Memory B cell (primary cell): ENCODE measurements at regions not wholly inside any gene's neighbourhood (a gene's known extent, or its start where the extent isn't known, plus 50 kb on each side); places are given as distances from the start of the nearest gene placed in this dataset.

Experiments
- ATAC-seq: fragments of 150-1000 bp; cut with Tn5 transposase; 2 replicates; pipeline ENCODE4 v1.10.0; 2021; ENCODE audit warnings: low read depth, mild to moderate bottlenecking, moderate library complexity
- DNase-seq, 2 donors: peaks; one replicate each; pipeline ENCODE4 v3.0.0; 2022; ENCODE audit warnings: low spot score in 2 of 2
- H3K27ac Mint-ChIP-seq: one replicate; pipeline ENCODE4 v1.8.0; 2022; ENCODE audit warnings: mild to moderate bottlenecking, moderate library complexity, mixed read lengths
- H3K27me3 Mint-ChIP-seq: one replicate; pipeline ENCODE4 v1.8.0; 2022; ENCODE audit warnings: mixed read lengths
- H3K36me3 Mint-ChIP-seq: one replicate; pipeline ENCODE4 v1.8.0; 2022; ENCODE audit warnings: mild to moderate bottlenecking, mixed read lengths
- H3K4me1 Mint-ChIP-seq: one replicate; pipeline ENCODE4 v1.8.0; 2022; ENCODE audit warnings: mixed read lengths
- H3K4me3 Mint-ChIP-seq: one replicate; pipeline ENCODE4 v1.8.0; 2022; ENCODE audit warnings: mild to moderate bottlenecking, moderate library complexity, mixed read lengths
- H3K9me3 Mint-ChIP-seq: one replicate; pipeline ENCODE4 v1.8.0; 2022; ENCODE audit warnings: mixed read lengths

DNA sequence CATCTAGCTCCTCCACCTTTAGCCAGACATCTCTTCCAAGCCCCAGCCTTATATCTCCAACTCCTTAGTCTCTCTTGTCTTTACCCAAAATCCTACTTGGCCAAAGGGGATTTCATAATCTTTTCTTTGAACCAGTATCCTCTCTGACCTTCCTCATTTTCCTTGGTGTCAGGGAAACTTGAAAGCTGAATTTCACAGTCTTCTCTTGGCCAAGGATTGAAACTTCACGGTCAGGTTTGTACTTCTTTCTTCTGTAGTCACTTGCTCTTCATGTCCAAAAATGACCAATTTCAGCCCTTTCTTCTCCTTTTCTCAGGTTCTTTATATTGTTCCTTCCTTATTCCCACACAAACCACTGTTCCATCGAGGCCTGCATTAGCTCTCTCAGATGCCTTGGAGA, 473.7 kb upstream of the KLF4 start:
- no peaks in the 10 kb centered on the region for H3K9me3 Mint-ChIP-seq
- no peaks in the 10 kb centered on the region for H3K36me3 Mint-ChIP-seq
- no peak for DNase-seq
- peaks cover 3% of the 10 kb centered on the region for H3K4me1 Mint-ChIP-seq
- H3K27me3 Mint-ChIP-seq: peaks cover 7% of the 10 kb centered on the region
- H3K27ac Mint-ChIP-seq: no peak overlapping the region
- ATAC-seq: no peak
- H3K4me3 Mint-ChIP-seq: no peak overlapping the region

DNA sequence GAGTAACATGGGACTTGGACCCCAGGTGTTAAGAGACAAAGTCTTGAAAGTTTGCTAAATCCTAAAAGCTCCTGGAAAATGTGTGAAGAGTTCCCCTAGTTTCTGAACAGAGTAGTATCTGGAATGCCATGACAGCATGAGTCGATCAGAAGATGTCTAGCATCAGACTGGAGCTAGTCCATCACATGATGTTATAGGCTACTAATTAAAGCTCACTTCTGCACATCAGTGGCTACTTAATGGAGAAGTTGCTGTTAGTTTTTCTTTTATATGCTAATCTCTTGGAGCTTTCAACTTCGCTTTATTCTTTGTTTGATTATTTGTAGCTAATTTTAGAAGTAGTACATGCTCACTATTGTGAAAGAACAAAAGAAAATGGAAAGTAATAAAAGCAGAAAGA, 471.3 kb upstream of the KLF4 start:
- Mint-ChIP-seq H3K4me3 (no peak overlapping the region), H3K27me3 (peaks cover 1% of the 10 kb centered on the region)

DNA sequence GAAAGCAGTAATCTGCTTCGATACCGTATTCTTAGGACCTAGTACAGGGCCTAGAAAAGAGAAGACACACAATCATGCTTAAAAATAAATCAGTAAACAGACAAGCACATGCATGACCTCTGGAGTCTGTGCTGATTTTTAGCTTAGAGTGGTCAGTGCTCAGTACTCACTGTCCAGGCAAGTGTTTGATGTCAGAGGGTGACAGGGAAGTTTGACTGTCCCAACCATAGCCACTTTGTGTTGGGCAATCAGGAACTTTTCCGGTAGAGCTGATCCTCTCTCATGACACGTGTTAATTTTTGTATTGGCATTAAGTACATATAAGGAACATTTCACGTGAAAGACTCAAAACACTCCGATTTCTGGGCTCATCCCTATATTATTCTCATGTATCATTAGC, 464.7 kb upstream of the KLF4 start:
- Mint-ChIP-seq H3K9me3 (peaks cover 10% of the 10 kb centered on the region), H3K36me3 (peaks cover 5% of the 10 kb centered on the region), H3K4me3 (no peak overlapping the region), H3K4me1 (no peaks in the 10 kb centered on the region), H3K27me3 (peaks cover 3% of the 10 kb centered on the region), H3K27ac (no peak overlapping the region)
- ATAC-seq: no peak
- no peak for DNase-seq

More for the DNA sequence above, 471.3 kb upstream of the KLF4 start:
- no peaks in the 10 kb centered on the region for H3K9me3 Mint-ChIP-seq
- no peak overlapping the region for H3K27ac Mint-ChIP-seq
- H3K36me3 Mint-ChIP-seq: no peaks in the 10 kb centered on the region
- ATAC-seq (no peak), DNase-seq (no peak)
- peaks cover 3% of the 10 kb centered on the region for H3K4me1 Mint-ChIP-seq

DNA sequence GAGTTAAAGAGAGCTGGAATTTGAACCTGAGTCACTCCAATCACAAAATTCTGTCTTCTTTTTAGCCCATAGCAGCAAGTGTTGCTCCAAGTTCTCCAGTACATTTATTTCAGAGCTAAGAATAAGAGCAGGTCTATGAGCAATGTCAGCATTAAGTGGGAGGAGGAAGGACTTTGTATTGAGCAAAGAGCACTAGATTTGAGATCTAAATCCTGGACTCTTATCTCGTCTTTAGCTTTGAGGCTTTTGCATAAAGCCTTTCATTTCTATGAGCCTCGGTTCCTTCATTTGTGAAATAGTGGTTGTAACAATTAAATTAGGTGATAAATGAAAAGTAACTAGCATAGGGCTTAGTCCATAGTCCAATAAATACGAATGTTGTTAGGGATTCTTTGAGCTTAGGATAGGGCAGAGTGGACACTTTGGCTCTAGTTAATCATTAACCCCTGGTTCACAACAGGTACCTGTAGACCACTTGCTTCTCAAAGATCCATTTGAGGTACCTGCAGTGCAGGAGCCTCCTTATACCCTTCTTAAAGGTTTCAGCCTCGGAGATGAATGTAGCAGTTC, 464.1 kb upstream of the KLF4 start:
- peaks cover 10% of the 10 kb centered on the region for H3K9me3 Mint-ChIP-seq
- no peak overlapping the region for H3K4me3 Mint-ChIP-seq
- DNase-seq (no peak), ATAC-seq (no peak)
- H3K27ac Mint-ChIP-seq: no peak overlapping the region
- peaks cover 3% of the 10 kb centered on the region for H3K27me3 Mint-ChIP-seq
- H3K4me1 Mint-ChIP-seq: no peaks in the 10 kb centered on the region
- peaks cover 5% of the 10 kb centered on the region for H3K36me3 Mint-ChIP-seq

DNA sequence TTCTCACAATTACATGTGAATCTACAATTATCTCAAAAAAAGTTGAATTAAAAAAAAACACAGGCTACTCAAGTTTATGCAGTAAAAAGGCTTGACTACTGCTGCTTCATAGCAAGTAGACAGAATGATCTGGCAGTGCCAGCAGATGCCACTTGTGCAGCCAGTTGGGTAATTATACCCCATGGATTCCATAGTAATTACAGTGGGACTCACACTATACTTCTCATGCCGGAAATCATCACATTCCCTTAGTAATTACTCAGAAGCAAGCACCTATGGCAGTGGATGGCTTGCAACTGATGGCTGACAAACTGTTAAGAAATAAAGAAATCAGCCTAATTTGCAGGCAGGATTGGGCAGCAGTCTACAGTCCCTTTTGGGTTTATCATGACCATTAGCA, 463.2 kb upstream of the KLF4 start:
- no peak overlapping the region for H3K27ac Mint-ChIP-seq
- peaks cover 5% of the 10 kb centered on the region for H3K36me3 Mint-ChIP-seq
- no peaks in the 10 kb centered on the region for H3K4me1 Mint-ChIP-seq
- DNase-seq (no peak), ATAC-seq (no peak)
- peaks cover 3% of the 10 kb centered on the region for H3K27me3 Mint-ChIP-seq
- H3K9me3 Mint-ChIP-seq: peaks cover 10% of the 10 kb centered on the region
- no peak overlapping the region for H3K4me3 Mint-ChIP-seq

DNA sequence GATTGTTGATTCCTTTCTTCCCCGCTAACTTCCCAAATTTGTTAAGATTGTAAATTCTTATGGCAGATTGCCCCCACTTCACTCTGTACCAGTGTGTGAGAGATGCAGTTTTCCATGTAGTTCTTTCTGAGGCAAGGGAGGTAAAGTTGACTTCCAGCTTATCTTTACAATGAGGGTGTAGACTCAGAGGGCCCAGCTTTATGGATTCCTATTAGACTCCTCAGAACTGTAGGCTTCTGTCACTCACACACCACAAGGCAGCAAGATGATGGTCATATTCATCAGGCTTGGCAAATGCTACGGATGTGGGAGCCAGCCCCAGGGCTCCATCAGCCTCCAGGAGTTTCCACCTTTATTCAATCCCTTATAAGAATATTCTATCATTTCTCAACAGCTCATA, 461.9 kb upstream of the KLF4 start:
- peaks cover 3% of the 10 kb centered on the region for H3K27me3 Mint-ChIP-seq

DNA sequence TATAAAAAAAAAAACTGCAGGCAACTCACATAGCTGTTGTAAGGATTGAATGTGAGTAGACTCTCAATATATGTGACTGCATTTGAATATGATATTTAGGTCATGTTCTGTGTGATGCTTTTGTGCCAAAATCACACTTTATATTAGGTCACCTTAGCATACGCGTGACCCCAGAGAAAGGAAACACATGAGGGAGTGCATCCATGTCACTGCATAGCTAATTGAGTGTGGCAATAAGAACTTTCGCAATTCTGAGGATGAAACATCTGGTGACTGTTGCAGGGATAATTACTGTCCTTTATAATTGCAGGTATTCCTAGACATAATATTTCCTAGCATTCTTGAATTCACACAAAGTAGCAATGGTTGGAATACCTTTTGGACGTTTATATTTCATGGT, 459.5 kb upstream of the KLF4 start:
- Mint-ChIP-seq H3K27me3 (peaks cover 2% of the 10 kb centered on the region), H3K4me3 (no peak overlapping the region), H3K4me1 (no peaks in the 10 kb centered on the region), H3K27ac (no peak overlapping the region), H3K36me3 (peaks cover 5% of the 10 kb centered on the region), H3K9me3 (peaks cover 10% of the 10 kb centered on the region)
- ATAC-seq (no peak), DNase-seq (no peak)

More for the DNA sequence above, 461.9 kb upstream of the KLF4 start:
- Mint-ChIP-seq H3K36me3 (peaks cover 5% of the 10 kb centered on the region), H3K27ac (no peak overlapping the region), H3K4me1 (no peaks in the 10 kb centered on the region), H3K4me3 (no peak overlapping the region), H3K9me3 (peaks cover 10% of the 10 kb centered on the region)
- DNase-seq: no peak
- no peak for ATAC-seq

DNA sequence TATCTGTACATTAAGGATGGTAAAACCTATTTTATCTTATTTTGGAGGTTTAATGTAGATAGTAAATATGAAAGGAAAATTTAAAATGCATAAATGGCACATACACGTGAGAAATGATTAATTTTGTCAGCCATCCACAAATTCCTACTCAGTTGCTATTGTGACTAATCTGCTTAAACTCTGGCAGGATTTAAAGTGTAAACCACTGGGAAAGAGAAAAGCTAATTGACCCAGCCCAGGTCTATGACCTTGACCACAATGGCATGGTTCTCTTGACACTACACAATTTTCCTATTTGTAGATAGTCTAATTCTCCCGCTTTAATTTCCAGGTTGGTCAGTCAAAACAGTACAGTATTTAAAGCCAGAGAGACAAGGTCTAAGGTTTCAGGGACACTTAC, 459.0 kb upstream of the KLF4 start:
- peaks cover 8% of the 10 kb centered on the region for H3K36me3 Mint-ChIP-seq
- ATAC-seq (no peak), DNase-seq (no peak)
- no peak overlapping the region for H3K4me3 Mint-ChIP-seq
- no peaks in the 10 kb centered on the region for H3K4me1 Mint-ChIP-seq
- H3K9me3 Mint-ChIP-seq: peaks cover 14% of the 10 kb centered on the region
- H3K27me3 Mint-ChIP-seq: peaks cover 2% of the 10 kb centered on the region
- no peak overlapping the region for H3K27ac Mint-ChIP-seq

DNA sequence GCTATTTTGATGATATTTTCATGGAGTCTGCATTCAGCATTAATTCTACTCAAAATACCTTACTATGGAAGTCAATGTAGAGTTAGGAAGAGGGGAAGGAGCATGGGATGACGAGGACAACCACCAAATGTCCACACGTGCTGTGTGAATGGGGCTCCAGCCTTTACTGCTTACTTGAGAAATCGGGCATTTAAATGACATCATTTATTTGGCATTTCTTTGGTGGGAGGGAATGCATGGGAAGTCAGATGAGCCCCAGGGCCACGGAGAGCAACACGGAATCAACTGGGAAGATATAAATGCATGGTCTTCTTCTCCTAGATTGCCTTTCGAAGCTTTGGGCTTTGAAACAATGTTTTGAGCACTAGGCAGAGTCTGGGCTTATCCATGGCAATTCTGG, 458.5 kb upstream of the KLF4 start:
- Mint-ChIP-seq H3K4me3 (no peak overlapping the region), H3K27me3 (peaks cover 2% of the 10 kb centered on the region), H3K27ac (no peak overlapping the region), H3K36me3 (peaks cover 9% of the 10 kb centered on the region), H3K9me3 (peaks cover 15% of the 10 kb centered on the region), H3K4me1 (peaks cover under 1% of the 10 kb centered on the region)
- no peak for DNase-seq
- ATAC-seq: no peak

DNA sequence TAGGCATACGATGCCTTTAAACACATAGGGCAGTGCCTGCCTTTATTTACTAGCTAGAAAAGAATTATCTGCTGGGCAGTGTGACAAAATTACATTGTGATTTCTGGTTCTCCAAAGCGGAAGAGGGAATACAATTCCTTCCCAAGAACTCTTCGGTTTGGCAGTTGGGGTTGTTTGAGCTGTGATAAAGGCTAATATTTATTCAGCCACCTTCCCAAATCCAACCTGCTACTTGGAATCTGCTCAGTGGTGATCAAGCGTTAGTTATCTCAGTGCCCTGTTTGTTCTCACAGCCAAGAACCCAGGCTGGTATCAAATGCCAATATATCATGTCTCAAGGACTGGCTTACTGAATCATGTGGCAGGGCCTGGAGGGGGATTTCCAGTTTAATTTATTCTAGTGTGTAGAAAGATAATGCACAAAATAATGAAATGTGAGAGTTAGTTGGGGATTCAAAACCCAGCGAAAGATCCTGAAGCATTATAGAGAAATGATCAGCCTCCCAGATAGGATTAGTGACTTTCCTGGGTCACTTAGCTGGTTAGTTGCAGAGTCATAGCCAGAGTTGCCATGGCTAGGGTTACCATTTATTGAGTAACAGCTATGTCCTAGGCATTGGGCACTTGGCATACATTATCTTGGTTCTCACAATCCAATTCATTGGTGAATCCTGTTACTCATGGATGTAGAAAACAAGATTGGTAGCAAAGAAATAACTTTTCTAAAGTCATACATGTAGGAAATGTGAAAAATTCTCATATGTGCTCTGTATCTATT, 457.0 kb upstream of the KLF4 start:
- Mint-ChIP-seq H3K27me3 (peaks cover 2% of the 10 kb centered on the region), H3K9me3 (peaks cover 16% of the 10 kb centered on the region), H3K4me3 (no peak overlapping the region), H3K4me1 (peaks cover 3% of the 10 kb centered on the region), H3K27ac (no peak overlapping the region), H3K36me3 (peaks cover 10% of the 10 kb centered on the region)
- DNase-seq: no peak
- ATAC-seq: no peak

DNA sequence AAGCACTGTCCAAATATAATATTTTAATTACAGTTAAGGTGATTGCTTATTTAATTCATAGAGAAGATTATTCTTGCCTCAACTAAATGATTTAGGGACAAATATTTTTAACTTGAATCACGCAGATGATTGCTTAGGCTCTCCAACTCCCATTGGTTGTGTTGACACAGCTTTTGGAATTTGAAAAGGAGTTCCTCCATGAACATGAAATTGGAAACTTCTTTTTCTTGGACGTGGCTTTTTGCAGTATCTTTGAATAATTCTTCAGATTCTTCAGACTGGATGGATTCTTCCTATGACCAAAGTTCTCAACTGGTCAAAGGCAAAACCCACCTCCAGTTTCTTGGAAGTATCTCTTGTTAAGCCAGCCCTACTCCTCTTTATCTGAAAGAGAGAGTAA, 456.4 kb upstream of the KLF4 start:
- Mint-ChIP-seq H3K36me3 (peaks cover 10% of the 10 kb centered on the region), H3K27ac (no peak overlapping the region), H3K27me3 (peaks cover 2% of the 10 kb centered on the region)

DNA sequence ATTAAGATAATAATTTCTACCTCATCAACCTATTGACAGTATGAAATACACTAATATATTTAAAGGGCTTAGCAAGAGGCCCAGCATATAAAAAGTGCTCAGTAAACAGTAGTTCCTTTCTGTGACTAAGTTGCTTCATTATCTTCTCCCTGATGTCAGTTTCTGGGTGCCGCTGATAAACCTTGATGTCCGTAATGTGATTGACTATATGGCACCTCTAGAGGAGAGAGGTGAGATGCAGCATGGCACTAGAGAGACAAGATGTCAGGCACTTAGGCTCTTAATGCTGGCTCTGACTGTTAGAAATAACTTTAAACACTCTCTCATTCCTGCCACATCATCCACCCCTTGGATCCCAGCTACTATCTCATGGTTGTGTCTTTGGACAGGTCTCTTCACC, 455.9 kb upstream of the KLF4 start:
- H3K4me3 Mint-ChIP-seq: no peak overlapping the region

More for the DNA sequence above, 456.4 kb upstream of the KLF4 start:
- Mint-ChIP-seq H3K4me3 (no peak overlapping the region), H3K4me1 (peaks cover 3% of the 10 kb centered on the region), H3K9me3 (peaks cover 13% of the 10 kb centered on the region)
- DNase-seq (no peak), ATAC-seq (no peak)

DNA sequence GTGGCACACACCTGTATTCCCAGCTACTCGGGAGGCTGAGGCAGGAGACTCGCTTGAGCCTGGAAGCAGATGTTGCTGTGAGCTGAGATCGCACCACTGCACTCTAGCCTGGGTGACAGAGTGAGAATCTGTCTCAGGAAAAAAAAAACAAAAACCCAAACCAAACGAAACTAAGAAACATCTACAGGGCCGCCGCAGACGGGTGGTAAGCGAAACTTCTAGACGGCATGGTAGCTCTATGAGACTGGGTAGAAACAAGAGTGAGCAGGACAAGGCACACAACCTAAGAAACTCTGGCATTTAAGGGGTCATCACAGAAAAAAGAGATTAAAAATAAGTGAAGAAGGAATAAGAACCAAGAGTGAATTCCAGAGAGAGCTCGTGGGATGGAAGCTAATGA, 454.8 kb upstream of the KLF4 start:
- peaks cover 3% of the 10 kb centered on the region for H3K27me3 Mint-ChIP-seq
- DNase-seq (no peak), ATAC-seq (no peak)
- peaks cover 6% of the 10 kb centered on the region for H3K9me3 Mint-ChIP-seq
- H3K4me1 Mint-ChIP-seq: peaks cover 3% of the 10 kb centered on the region
- no peak overlapping the region for H3K4me3 Mint-ChIP-seq
- H3K36me3 Mint-ChIP-seq: peaks cover 6% of the 10 kb centered on the region
- H3K27ac Mint-ChIP-seq: no peak overlapping the region

More for the DNA sequence above, 455.9 kb upstream of the KLF4 start:
- ATAC-seq (no peak), DNase-seq (no peak)
- Mint-ChIP-seq H3K27ac (no peak overlapping the region), H3K27me3 (peaks cover 3% of the 10 kb centered on the region), H3K36me3 (peaks cover 9% of the 10 kb centered on the region), H3K4me1 (peaks cover 3% of the 10 kb centered on the region), H3K9me3 (peaks cover 11% of the 10 kb centered on the region)

DNA sequence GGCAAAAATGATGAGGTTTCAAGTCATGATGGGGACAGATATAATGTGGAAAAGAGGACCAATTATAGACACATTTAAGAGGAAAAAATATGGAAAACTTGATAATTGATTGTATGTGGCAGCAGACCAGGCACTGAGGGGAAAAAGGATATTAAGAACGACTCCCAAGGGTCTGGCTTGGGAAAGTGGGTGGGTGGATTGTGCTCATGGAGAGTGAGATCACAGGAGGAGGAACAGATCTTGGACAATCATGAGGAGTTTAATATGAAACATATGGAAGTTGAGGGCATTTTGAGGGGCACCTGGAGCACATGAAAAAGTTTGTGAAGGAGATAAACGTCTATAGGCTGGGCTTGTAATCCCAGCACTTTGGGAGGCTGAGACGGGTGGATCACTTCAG, 454.3 kb upstream of the KLF4 start:
- H3K4me1 Mint-ChIP-seq: peaks cover 3% of the 10 kb centered on the region
- H3K27ac Mint-ChIP-seq: no peak overlapping the region
- peaks cover 6% of the 10 kb centered on the region for H3K36me3 Mint-ChIP-seq
- ATAC-seq (no peak), DNase-seq (no peak)
- H3K27me3 Mint-ChIP-seq: peaks cover 3% of the 10 kb centered on the region
- H3K9me3 Mint-ChIP-seq: peaks cover 6% of the 10 kb centered on the region
- no peak overlapping the region for H3K4me3 Mint-ChIP-seq

DNA sequence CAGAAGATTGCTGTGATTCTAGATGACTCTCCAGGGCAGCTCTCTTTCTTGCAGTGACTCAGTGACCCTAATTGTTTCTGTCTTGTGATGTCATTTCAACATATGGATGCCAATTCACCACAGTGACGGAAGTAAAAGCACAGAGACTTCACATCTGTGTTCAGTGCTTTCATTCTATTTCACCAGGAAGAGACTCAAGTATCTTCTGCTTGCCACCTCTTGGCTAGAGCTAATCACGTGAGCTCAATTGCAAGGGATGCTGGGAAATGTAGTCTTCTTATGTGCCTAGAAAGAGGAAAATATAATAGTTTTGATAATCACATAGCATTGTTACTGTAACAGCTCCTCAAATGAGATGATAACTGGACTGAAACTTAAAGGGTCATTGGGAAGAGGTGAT, 453.3 kb upstream of the KLF4 start:
- Mint-ChIP-seq H3K4me1 (peaks cover 3% of the 10 kb centered on the region), H3K4me3 (no peak overlapping the region), H3K9me3 (peaks cover 6% of the 10 kb centered on the region), H3K36me3 (peaks cover 6% of the 10 kb centered on the region), H3K27me3 (peaks cover 3% of the 10 kb centered on the region), H3K27ac (no peak overlapping the region)
- DNase-seq (no peak), ATAC-seq (peak; percentile 35)
